HCT116 (cell line): ENCODE measurements at regions not wholly inside any gene's neighbourhood (a gene's known extent, or its start where the extent isn't known, plus 50 kb on each side); places are given as distances from the start of the nearest gene placed in this dataset.

Experiments
- ATAC-seq: fragments of 200-7000 bp; cut with Tn5 transposase; 2 replicates; pipeline ENCODE4 v1.9.1; 2020; ENCODE audit warnings: mild to moderate bottlenecking, moderate library complexity
- BruUV-seq: library from RNA; stranded (reverse); fragments of 400-500 nt; replicated peaks from 2 replicates; lab custom pipeline; 2021; lab: Mats Ljungman, UMichigan
- CTCF ChIA-PET: fragments of 300-600 bp; sonication (Branson Sonifier 250); formaldehyde crosslinking; loops from one replicate; lab custom pipeline; 2021; ENCODE audit warnings: antibody characterized with exemption; lab: Charles Lee
- POLR2A ChIA-PET: fragments of 300-600, 350-600 bp; sonication (Branson Sonifier 250); formaldehyde crosslinking; loops from one replicate; lab custom pipeline; 2021; ENCODE audit warnings: antibody characterized with exemption; lab: Charles Lee
- RAD21 ChIA-PET, 2 experiments: fragments of 300-600 bp; sonication (Branson Sonifier 250); formaldehyde crosslinking; loops; one replicate each; lab custom pipeline; 2023; ENCODE audit warnings: low total read pairs in 2 of 2; ENCODE audit not compliant: uncharacterized antibody in 2 of 2, unreplicated experiment in 2 of 2, low non-redundant PET in 1 of 2; lab: Charles Lee
- DNase-seq: peaks from one replicate; pipeline ENCODE4 v3.0.0-alpha.2; 2010; ENCODE audit warnings: low read depth, low spot score
- H2AFZ ChIP-seq: fragments of 200-600 bp; shearing (Covaris generic), sonication (generic); 2 replicates; pipeline ENCODE4 v1.6.1; 2017; ENCODE audit warnings: low read depth, mixed run types, mixed read lengths, antibody characterized with exemption, low read length; ENCODE audit not compliant: poor library complexity, severe bottlenecking
- H3K27ac ChIP-seq: 2 replicates; pipeline ENCODE4 v1.5.1; 2012; ENCODE audit warnings: low read depth, low read length
- H3K27me3 ChIP-seq: fragments of 200-600 bp; sonication (generic); 2 replicates; pipeline ENCODE4 v1.6.1; 2016; ENCODE audit warnings: mixed run types, low read length, mixed read lengths; ENCODE audit not compliant: insufficient read depth
- H3K36me3 ChIP-seq, 2 experiments: fragments of 200-500 bp in 1 of 2; fragments of 200-600 bp in 1 of 2; sonication (Bioruptor generic) in 1 of 2; sonication (generic) in 1 of 2; 2 replicates each; pipeline versions ENCODE4 v1.5.1 to v1.6.1; 2014 to 2016; ENCODE audit warnings: low read length in 2 of 2, inconsistent platforms in 1 of 2, mixed read lengths in 1 of 2, mixed run types in 1 of 2; ENCODE audit not compliant: insufficient read depth in 2 of 2, control insufficient read depth in 1 of 2
- H3K4me1 ChIP-seq, 2 experiments: fragments of 200-600 bp in 1 of 2; sonication (generic) in 1 of 2; 2 replicates each; pipeline versions ENCODE4 v1.5.1 to v1.6.1; 2012 to 2017; ENCODE audit warnings: low read length in 2 of 2, inconsistent platforms in 1 of 2, mild to moderate bottlenecking in 1 of 2, mixed read lengths in 1 of 2, mixed run types in 1 of 2, moderate library complexity in 1 of 2; ENCODE audit not compliant: insufficient read depth in 2 of 2, control insufficient read depth in 1 of 2
- H3K4me2 ChIP-seq: fragments of 200-600 bp; sonication (generic); 2 replicates; pipeline ENCODE4 v1.6.1; 2017; ENCODE audit warnings: mixed run types, low read length, mixed read lengths
- H3K4me3 ChIP-seq, 2 experiments: fragments of 200-600 bp in 1 of 2; sonication (generic) in 1 of 2; replicated peaks in 1 of 2; 2 replicates each; pipeline ENCODE4 v1.5.1; 2011 to 2016; ENCODE audit warnings: low read length in 2 of 2, control low read depth in 1 of 2, low read depth in 1 of 2, mild to moderate bottlenecking in 1 of 2, mixed read lengths in 1 of 2, mixed run types in 1 of 2
- H3K79me2 ChIP-seq: fragments of 200-600 bp; sonication (generic); 2 replicates; pipeline ENCODE4 v1.6.1; 2017; ENCODE audit warnings: mild to moderate bottlenecking, mixed run types, low read length, moderate library complexity, mixed read lengths; ENCODE audit not compliant: insufficient read depth
- H3K9ac ChIP-seq: fragments of 200-600 bp; sonication (generic); 2 replicates; pipeline ENCODE4 v1.6.1; 2016; ENCODE audit warnings: low read length, mixed read lengths
- H3K9me2 ChIP-seq: fragments of 200-600 bp; sonication (generic), shearing (Covaris generic); 2 replicates; pipeline ENCODE4 v1.6.1; 2017; ENCODE audit warnings: mixed run types, mild to moderate bottlenecking, moderate library complexity; ENCODE audit not compliant: insufficient read depth
- H3K9me3 ChIP-seq, 2 experiments: fragments of 200-500 bp in 1 of 2; fragments of 200-600 bp in 1 of 2; sonication (Bioruptor generic) in 1 of 2; sonication (generic) in 1 of 2; 2 replicates each; pipeline ENCODE4 v1.6.1; 2014 to 2017; ENCODE audit warnings: low read length in 2 of 2, mixed read lengths in 2 of 2, inconsistent platforms in 1 of 2, low read depth in 1 of 2, mild to moderate bottlenecking in 1 of 2, mixed run types in 1 of 2, moderate library complexity in 1 of 2; ENCODE audit not compliant: control insufficient read depth in 1 of 2, insufficient read depth in 1 of 2
- H4K20me1 ChIP-seq: fragments of 200-600 bp; sonication (generic), shearing (Covaris generic); 2 replicates; pipeline ENCODE4 v1.6.1; 2017; ENCODE audit warnings: mixed run types, mild to moderate bottlenecking, moderate library complexity; ENCODE audit not compliant: insufficient read depth
- ATF3 ChIP-seq: IDR thresholded peaks from 2 replicates; pipeline ENCODE4 v1.6.1; 2012
- CBX3 ChIP-seq: IDR thresholded peaks from 2 replicates; pipeline ENCODE4 v1.6.1; 2012; ENCODE audit warnings: low read depth
- EGR1 ChIP-seq: IDR thresholded peaks from 2 replicates; pipeline ENCODE4 v1.6.1; 2012; ENCODE audit warnings: low read depth
- EZH2 ChIP-seq: fragments of 200-600 bp; sonication (generic); IDR thresholded peaks from 2 replicates; pipeline ENCODE4 v1.6.1; 2017; ENCODE audit warnings: antibody characterized with exemption, mixed run types
- FOSL1 ChIP-seq: IDR thresholded peaks from 2 replicates; pipeline ENCODE4 v1.6.1; 2012; ENCODE audit warnings: low read depth
- JUND ChIP-seq: IDR thresholded peaks from 2 replicates; pipeline ENCODE4 v1.6.1; 2012
- MAX ChIP-seq: IDR thresholded peaks from 2 replicates; pipeline ENCODE4 v1.6.1; 2012
- POLR2A ChIP-seq: IDR thresholded peaks from 2 replicates; pipeline ENCODE4 v1.7.0; 2011; ENCODE audit warnings: borderline replicate concordance; ENCODE audit not compliant: insufficient read depth, insufficient read length; ENCODE audit errors: extremely low read depth
- POLR2AphosphoS5 ChIP-seq: IDR thresholded peaks from 2 replicates; pipeline ENCODE4 v1.6.1; 2011; ENCODE audit warnings: mild to moderate bottlenecking, low read depth, low read length, moderate library complexity
- RAD21 ChIP-seq: IDR thresholded peaks from 2 replicates; pipeline ENCODE4 v1.6.1; 2012; ENCODE audit warnings: low read depth, mild to moderate bottlenecking
- SIN3A ChIP-seq: IDR thresholded peaks from 2 replicates; pipeline ENCODE4 v1.6.1; 2012; ENCODE audit warnings: low read depth
- SP1 ChIP-seq: IDR thresholded peaks from 2 replicates; pipeline ENCODE4 v1.6.1; 2012; ENCODE audit warnings: low read depth
- YY1 ChIP-seq: IDR thresholded peaks from 2 replicates; pipeline ENCODE4 v1.6.1; 2011; ENCODE audit warnings: low read length, low read depth, moderate library complexity, mild to moderate bottlenecking; ENCODE audit not compliant: insufficient replicate concordance; ENCODE audit errors: extremely low read depth
- ZFX ChIP-seq: fragments of 450-650 bp; IDR thresholded peaks from 2 replicates; pipeline ENCODE4 v1.6.1; 2017
- ZNF274 ChIP-seq: fragments of 200-500 bp; sonication (Bioruptor generic); IDR thresholded peaks from 2 replicates; pipeline ENCODE4 v1.6.1; 2014; ENCODE audit warnings: mild to moderate bottlenecking, low read depth, low read length, inconsistent platforms
- intact Hi-C: fragments of 100-400 bp; cut with micrococcal nuclease; formaldehyde crosslinking; loops from 2 replicates; pipeline ENCODE4 v1.10.0; 2022

DNA sequence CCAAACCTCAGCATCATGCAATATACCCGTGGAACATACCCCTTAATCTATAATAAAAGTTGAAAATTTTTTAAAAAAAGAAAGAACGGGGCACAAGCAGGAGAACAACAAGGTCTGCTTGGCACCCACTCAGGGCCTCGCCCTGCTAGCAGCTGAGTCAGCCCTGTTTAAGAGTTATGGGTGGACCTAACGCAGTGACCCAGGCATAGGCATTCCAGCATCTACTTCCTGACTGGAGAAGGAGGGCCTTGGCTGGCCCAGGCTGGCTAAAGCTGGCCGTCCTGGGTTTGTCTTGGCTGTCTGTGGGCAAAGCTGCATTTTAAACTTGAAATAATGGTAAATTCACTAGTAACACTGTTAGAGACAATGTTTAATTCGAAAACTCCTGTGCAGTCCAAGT lies 236.7 kb upstream of the PGRMC2 start:
- Histone ChIP-seq H3K9me2 (no peaks in the 10 kb centered on the region), H3K27me3 (no peaks in the 10 kb centered on the region), H3K27ac (no peak overlapping the region), H3K9me3 (no peaks in the 10 kb centered on the region), H3K36me3 (no peaks in the 10 kb centered on the region), H4K20me1 (no peaks in the 10 kb centered on the region), H3K79me2 (no peaks in the 10 kb centered on the region), H3K9ac (no peak overlapping the region), H2AFZ (peak overlapping the region; percentile 87), H3K4me2 (peak overlapping the region; percentile 54), H3K4me3 (0 out of 4 replicates have a peak overlapping the region, but pooled peaks of 1 of the 2 experiments have one; percentile 1), H3K4me1 (peaks cover 30 to 58% of the 10 kb centered on the region in 2 experiments)
- CTCF ChIA-PET, result no interaction called here
- POLR2A ChIA-PET, result interaction anchor here (0.6 to 1.4 kb wide), 2 partner anchors 17 to 288 kb away, joined by 3 to 4 read pairs; no protein-coding TSS in a partner anchor
- ATAC-seq, result peak; percentile 79
- BruUV-seq, result no TSS peak
- intact Hi-C loops, result loop anchor here (5.0 kb wide), 1 partner anchor 237 kb away; the partner anchor contains the start of gene PGRMC2
- peak; percentile 53 for DNase-seq
- RAD21 ChIA-PET, result no interaction called here
- TF ChIP-seq YY1, result no peak
- TF ChIP-seq MAX, result no peak
- 0 out of 2 replicates have a peak, but pooled peaks have one; percentile 7 for TF ChIP-seq FOSL1
- TF ChIP-seq ZFX, result peak; percentile 19; the same call in 1 of the 2 replicates
- no peak for TF ChIP-seq RAD21
- no peak for TF ChIP-seq EGR1
- no peak for TF ChIP-seq SIN3A
- 0 out of 2 replicates have a peak, but pooled peaks have one; percentile 24 for TF ChIP-seq JUND
- TF ChIP-seq EZH2, result no peak
- TF ChIP-seq ATF3, result no peak
- TF ChIP-seq ZNF274, result no peak
- TF ChIP-seq POLR2A, result no peak
- peak; percentile 33; the same call in 1 of the 2 replicates for TF ChIP-seq SP1
- TF ChIP-seq POLR2AphosphoS5, result peak; percentile 56
- 0 out of 2 replicates have a peak, but pooled peaks have one; percentile 47 for TF ChIP-seq CBX3
